ENCODE measurements at regions not wholly inside any gene's neighbourhood (a gene's known extent, or its start where the extent isn't known, plus 50 kb on each side); places are given as distances from the start of the nearest gene placed in this dataset.

DNA sequence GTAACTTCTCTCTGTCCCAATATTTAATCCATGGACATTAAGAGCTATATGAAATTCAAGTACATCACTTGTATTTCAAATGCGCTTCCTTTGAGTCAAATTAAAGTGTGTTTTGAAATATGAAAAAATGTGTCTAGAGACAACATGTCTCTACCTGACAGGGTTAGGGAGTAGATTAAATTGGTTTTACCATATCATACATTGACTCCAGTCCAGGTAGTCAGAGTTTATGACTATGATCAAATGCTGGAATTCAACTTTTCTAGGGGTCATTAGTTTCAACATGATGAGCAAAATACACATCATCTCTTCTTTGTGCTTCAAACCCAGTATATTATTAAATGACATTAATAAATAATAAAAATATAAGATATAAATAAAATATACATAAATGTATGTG lies 259.2 kb downstream of the CDH10 start:
- H3K79me2 ChIP-seq (ENCODE audit: control insufficient read depth, insufficient read depth, low read length): no peaks in the 10 kb centered on the region
- H3K9me3 ChIP-seq (ENCODE audit: control insufficient read depth, low read depth, low read length): peaks cover 2% of the 10 kb centered on the region
- FAIRE-seq (no peak), DNase-seq (ENCODE audit: low read depth, low spot score) (no peak)
- no peak overlapping the region for H3K27ac ChIP-seq (ENCODE audit: control insufficient read depth, insufficient read depth, low read length)
- TF ChIP-seq, protein P1, sequence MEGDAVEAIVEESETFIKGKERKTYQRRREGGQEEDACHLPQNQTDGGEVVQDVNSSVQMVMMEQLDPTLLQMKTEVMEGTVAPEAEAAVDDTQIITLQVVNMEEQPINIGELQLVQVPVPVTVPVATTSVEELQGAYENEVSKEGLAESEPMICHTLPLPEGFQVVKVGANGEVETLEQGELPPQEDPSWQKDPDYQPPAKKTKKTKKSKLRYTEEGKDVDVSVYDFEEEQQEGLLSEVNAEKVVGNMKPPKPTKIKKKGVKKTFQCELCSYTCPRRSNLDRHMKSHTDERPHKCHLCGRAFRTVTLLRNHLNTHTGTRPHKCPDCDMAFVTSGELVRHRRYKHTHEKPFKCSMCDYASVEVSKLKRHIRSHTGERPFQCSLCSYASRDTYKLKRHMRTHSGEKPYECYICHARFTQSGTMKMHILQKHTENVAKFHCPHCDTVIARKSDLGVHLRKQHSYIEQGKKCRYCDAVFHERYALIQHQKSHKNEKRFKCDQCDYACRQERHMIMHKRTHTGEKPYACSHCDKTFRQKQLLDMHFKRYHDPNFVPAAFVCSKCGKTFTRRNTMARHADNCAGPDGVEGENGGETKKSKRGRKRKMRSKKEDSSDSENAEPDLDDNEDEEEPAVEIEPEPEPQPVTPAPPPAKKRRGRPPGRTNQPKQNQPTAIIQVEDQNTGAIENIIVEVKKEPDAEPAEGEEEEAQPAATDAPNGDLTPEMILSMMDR (optimal IDR thresholded peaks at IDR 0.05 in 1 of 3, IDR thresholded peaks at IDR 0.05 in 1 of 3, conservative IDR thresholded peaks at IDR 0.05 in 1 of 3; ENCODE audit: extremely low read depth in 1 of 3, insufficient read depth in 2 of 3, low read length in 3 of 3): no peak
- TF ChIP-seq EZH2 (IDR thresholded peaks at IDR 0.05; ENCODE audit: low read length): no peak
- no peak overlapping the region for H3K9ac ChIP-seq (ENCODE audit: control insufficient read depth, extremely low read depth, insufficient read depth, low read length)
- H3K4me3 ChIP-seq (ENCODE audit: control insufficient read depth in 2 of 3, extremely low read depth in 1 of 3, insufficient read depth in 2 of 3, low read depth in 1 of 3, low read length in 3 of 3): no peak overlapping the region
- no peak overlapping the region for H3K4me2 ChIP-seq (ENCODE audit: control insufficient read depth, extremely low read depth, insufficient read depth, low read depth, low read length)
- H4K20me1 ChIP-seq (ENCODE audit: control insufficient read depth, extremely low read depth, insufficient read depth, low read length): no peaks in the 10 kb centered on the region
- dilution Hi-C loops (cut with MboI; ENCODE audit: extremely low pct_ligation_motif_present, low sequenced_read_pairs): no loop called here
- H3K4me1 ChIP-seq (ENCODE audit: control insufficient read depth, extremely low read depth, insufficient read depth, low read length): no peaks in the 10 kb centered on the region
- no peaks in the 10 kb centered on the region for H3K9me1 ChIP-seq (ENCODE audit: control insufficient read depth, extremely low read depth, insufficient read depth, low read length)
- no peaks in the 10 kb centered on the region for H3K27me3 ChIP-seq (ENCODE audit: control insufficient read depth, extremely low read depth, insufficient read depth, low read length)
- H2AFZ ChIP-seq (ENCODE audit: control insufficient read depth, low read length): no peak overlapping the region
- H3K36me3 ChIP-seq (ENCODE audit: control insufficient read depth in 2 of 2, extremely low read depth in 1 of 2, insufficient read depth in 2 of 2, low read length in 2 of 2): no peaks in the 10 kb centered on the region

DNA sequence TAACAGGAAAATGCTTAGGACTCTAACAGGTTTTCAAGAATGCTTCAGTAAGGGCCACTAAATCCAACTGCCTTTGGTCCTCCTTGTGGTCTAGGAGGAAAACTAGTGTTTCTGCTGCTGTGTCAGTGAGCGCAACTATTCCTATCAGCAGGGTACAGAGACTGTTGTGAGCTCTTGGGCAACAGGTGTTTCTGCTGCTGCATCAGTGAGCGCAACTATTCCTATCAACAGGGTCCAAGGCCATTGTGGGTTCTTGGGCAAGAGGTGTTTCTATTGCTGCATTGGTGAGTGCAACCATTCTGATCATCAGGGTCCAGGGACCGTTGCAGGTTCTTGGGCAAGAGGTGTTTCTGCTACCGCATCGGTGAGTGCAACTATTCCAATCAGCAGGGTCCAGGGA lies 256.3 kb downstream of the CDH10 start:
- H3K9ac ChIP-seq (ENCODE audit: control insufficient read depth, extremely low read depth, insufficient read depth, low read length): no peak overlapping the region
- DNase-seq (ENCODE audit: low read depth, low spot score) (no peak), FAIRE-seq (no peak)
- no peaks in the 10 kb centered on the region for H3K9me1 ChIP-seq (ENCODE audit: control insufficient read depth, extremely low read depth, insufficient read depth, low read length)
- TF ChIP-seq, protein P1 (optimal IDR thresholded peaks at IDR 0.05 in 1 of 3, IDR thresholded peaks at IDR 0.05 in 1 of 3, conservative IDR thresholded peaks at IDR 0.05 in 1 of 3; ENCODE audit: extremely low read depth in 1 of 3, insufficient read depth in 2 of 3, low read length in 3 of 3): no peak
- TF ChIP-seq EZH2 (IDR thresholded peaks at IDR 0.05; ENCODE audit: low read length): no peak
- dilution Hi-C loops (cut with MboI; ENCODE audit: extremely low pct_ligation_motif_present, low sequenced_read_pairs): no loop called here
- H2AFZ ChIP-seq (ENCODE audit: control insufficient read depth, low read length): no peak overlapping the region
- no peaks in the 10 kb centered on the region for H3K79me2 ChIP-seq (ENCODE audit: control insufficient read depth, insufficient read depth, low read length)
- no peaks in the 10 kb centered on the region for H4K20me1 ChIP-seq (ENCODE audit: control insufficient read depth, extremely low read depth, insufficient read depth, low read length)
- no peak overlapping the region for H3K4me2 ChIP-seq (ENCODE audit: control insufficient read depth, extremely low read depth, insufficient read depth, low read depth, low read length)
- peaks cover 2% of the 10 kb centered on the region for H3K9me3 ChIP-seq (ENCODE audit: control insufficient read depth, low read depth, low read length)
- no peak overlapping the region for H3K27ac ChIP-seq (ENCODE audit: control insufficient read depth, insufficient read depth, low read length)
- no peaks in the 10 kb centered on the region for H3K4me1 ChIP-seq (ENCODE audit: control insufficient read depth, extremely low read depth, insufficient read depth, low read length)
- H3K4me3 ChIP-seq (ENCODE audit: control insufficient read depth in 2 of 3, extremely low read depth in 1 of 3, insufficient read depth in 2 of 3, low read depth in 1 of 3, low read length in 3 of 3): no peak overlapping the region
- no peaks in the 10 kb centered on the region for H3K27me3 ChIP-seq (ENCODE audit: control insufficient read depth, extremely low read depth, insufficient read depth, low read length)
- H3K36me3 ChIP-seq (ENCODE audit: control insufficient read depth in 2 of 2, extremely low read depth in 1 of 2, insufficient read depth in 2 of 2, low read length in 2 of 2): no peaks in the 10 kb centered on the region
